HG03469 (cell line): ENCODE measurements at regions not wholly inside any gene's neighbourhood (a gene's known extent, or its start where the extent isn't known, plus 50 kb on each side); places are given as distances from the start of the nearest gene placed in this dataset.
"Not testable (repeated sequence)": the region's sequence is repeated elsewhere in the genome, so short reads cannot be mapped to it uniquely, and the experiment has no call there.

Source experiments
- ATAC-seq: cut with Tn5 transposase; IDR thresholded peaks from one replicate; pipeline ENCODE4 v1.9.1; 2021; ENCODE audit warnings: mild to moderate bottlenecking, moderate library complexity, moderate number of reproducible peaks; ENCODE audit not compliant: unreplicated experiment

DNA sequence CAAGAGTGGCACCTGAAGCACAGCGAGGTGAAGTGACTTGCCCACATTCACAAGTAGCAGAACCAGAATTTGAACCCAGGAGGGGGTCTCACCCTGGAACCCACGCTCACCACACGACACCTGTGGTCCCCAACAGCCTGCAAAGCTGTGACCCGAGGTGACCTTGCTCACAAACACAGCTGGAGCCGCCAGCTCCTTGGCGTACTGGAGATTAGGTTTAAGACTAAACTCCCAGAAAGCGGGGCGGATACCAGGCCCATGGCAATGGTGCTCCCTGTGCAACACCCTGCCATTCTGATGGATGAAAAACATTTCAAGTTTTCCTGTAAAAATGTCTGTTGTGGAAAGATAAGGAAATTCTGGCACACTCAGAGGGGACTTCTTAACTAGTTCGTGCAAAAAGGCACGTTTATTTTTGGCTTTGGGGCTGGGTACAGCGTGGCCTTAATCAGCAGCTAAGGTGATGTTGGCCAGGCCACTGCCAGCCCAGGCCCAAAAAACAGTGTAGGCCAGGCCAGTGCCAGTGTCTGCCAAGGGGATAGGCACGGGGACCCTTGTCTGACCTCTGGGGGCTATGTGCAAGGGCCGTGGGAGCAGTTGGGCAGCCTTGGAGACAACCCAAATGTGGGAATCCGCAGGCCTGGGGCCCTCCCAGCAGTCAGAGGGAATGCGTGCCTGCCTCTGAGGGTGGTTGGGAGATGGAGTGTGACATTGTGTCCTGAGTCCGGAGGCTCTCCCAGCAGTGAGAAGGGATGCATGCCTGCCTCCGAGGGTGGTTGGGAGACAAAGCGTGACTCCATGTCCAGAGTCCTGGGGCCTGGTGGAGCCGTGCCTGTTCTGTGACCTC lies 185.0 kb upstream of the HS6ST1 start:
- no peak for ATAC-seq

DNA sequence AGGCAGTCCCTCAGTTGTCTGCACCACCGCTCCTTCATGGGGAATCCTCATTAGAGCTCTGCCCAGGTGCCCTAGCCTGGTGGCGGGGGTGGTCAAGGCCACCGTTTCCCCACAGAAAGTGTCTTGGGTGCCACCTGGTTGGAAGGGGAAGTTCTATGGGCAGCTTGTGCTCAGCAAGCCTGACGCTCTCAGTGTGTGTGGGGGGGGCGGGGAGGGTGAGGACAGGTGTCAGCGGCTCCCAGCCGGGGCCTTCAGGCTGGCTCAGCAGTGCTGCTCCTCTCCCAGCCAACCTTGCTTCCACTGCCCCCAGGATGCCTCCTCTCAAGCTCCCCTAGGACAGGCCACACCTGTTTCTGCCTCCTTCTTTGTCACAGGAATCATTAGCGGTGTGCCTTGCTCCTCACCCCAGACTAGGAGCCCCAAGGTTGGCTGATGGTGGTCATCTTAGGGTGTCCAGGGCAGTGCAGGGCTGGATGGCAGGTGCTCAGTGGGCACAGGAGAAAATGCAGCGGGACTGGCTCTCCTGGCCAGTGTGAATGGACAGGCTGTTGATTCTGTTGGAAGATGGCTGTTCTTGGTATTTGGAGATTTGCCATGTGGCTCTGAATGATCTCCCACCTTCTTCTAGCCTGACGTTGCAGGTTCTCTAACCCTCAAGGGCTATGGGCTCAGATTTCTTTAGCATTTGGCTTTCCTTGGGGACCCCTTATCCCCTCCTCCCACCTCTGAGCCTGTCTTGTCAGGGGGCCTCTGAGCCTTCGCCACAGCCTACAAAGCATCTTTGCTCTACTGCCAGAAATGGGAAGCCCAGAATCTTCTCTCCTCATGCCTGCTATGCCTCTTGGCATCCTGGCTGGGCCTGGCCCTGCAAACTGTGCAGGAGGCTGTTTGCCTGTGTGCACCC lies 185.8 kb upstream of the HS6ST1 start:
- peak; percentile 43 for ATAC-seq

DNA sequence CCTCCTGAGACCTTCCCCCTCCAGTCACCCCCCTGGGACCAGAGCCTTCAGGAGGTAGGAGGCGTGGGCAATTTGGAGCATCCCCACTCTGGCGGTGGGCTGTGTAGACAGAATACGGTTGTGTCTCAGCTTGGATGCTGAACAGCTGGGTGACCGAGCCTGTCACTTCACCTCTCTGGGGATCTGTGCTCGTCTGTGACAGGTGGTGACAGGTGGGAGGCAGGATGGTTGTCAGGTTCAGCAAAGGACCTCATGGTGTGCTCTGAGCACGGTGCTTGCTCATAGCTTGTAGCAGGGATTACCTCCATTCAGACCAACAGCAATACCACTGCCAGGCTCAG lies 186.5 kb upstream of the HS6ST1 start:
- no peak for ATAC-seq

DNA sequence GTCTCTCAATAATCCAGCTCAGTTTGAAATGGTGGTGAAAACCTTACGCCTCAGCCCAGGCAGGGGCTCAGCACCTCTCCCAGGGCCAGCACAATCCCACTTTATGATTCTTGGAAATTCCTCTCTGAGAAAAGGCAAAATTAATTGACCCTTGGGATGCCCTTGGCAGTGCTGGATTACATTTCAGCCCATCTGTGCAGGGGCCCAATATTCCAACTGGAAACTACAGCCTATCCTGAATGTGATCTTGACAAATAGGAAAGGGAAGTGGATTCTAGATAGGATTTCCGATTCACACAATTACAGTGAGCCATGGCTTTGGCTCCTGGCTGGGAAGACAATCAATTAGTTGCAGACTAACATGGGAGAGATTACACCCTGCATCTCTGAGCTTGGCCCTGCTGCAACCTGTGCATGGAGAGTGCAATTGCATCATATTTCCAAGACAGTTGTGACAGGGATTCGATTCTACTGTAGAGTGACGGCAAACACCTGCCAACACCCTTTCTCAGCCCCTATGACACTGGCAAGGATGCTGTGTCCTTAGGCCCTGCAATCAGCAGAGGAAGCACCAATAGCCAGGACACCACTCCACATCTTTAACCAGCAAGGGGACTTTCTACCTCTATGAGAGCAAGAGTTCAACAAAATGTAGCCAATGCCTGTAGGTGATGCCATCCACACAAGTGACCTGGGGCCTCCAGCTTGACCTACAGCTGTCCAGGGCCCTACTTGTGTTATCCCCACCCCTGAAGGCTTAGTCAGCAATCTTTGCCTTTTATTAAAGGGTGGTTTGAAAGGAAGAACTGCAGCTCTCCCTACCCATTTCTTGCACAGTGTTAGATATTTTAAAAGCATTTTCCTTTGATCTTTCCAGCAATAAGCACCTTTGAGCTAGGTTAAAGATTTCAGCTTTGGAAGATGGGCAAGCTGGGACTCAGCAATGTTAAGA lies 187.2 kb upstream of the HS6ST1 start:
- ATAC-seq = no peak

DNA sequence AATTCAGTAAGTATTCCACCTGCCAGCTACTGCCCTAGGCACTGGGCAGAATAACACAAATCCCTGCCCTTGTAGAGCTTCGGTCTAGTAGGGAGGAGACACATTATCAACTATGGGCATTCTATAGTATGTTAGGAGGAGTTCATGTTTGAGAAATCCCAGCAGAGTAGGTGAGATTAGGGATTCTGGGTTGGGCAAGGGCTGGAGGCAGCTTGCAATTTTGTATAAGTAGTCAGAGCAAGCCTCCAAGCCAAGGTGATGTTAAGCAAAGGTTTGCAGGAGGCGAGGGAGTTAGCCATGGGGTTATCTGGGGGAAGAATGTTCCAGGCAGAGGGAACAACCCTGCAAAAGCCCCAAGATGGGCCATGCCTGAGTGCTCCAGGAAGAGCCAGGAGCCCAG lies 187.9 kb upstream of the HS6ST1 start:
- no peak for ATAC-seq

DNA sequence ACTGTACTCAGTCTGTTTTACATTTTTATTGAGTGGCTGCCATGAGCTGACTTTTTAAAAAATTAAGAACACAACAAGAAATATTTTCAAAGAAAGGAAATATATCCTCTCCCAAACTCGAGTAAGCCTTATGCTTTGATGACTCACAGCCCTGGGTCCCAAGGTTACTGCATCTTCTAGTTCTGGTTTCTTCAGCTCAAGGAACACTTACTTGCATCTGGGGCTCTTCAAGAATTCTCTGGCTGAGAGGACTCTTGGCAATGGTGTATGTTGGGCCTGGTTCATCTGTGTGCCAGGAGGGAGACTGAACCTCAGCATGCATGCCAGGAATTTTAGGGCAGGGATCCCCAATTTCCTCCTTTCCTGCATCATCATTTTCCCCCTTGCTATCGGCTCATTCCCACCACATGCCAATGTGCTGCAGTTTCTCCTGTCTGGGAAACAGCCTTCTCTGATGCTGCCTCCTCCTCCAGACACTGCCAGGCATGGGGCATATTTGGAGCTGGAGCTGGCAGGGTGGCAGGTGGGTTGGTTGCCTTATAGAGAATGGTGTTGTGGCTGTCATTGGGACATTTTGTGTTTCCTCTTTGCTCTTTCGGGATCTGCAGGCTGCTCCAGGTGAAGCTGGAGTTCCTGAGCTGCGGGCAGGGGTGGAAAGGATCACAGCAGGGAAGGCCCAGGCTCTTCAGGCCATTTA lies 192.2 kb upstream of the HS6ST1 start:
- ATAC-seq = no peak

DNA sequence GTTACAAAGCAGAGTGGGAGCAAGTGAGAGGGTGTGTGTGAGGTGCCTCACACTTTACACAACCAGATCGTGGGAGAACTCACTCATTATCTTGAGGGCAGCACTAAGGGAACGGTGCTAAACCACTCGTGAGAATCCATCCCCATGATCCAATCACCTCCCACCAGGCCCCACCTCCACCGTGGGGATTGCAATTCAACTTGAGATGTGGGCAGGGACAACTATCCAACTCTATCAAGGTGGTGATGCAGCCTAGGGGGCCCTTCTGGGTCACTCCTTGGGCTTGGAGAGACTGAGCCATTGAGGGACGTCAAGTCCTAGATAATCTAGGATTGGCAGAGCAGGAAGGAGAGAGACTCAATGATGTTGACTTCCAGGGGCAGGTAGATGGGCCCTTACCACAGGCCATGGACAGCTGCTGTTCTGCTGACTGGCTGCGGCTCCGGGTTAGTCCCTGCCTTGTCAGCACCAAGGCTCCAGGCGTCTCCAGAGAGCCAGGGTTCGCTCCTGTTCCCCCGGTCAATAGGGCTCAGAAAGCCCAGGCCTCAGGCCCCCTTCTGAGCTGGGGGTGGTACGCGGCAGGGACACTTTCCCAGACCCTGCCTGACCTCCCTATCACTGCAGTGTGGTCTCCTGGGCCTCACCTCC lies 193.2 kb upstream of the HS6ST1 start:
- ATAC-seq = no peak

DNA sequence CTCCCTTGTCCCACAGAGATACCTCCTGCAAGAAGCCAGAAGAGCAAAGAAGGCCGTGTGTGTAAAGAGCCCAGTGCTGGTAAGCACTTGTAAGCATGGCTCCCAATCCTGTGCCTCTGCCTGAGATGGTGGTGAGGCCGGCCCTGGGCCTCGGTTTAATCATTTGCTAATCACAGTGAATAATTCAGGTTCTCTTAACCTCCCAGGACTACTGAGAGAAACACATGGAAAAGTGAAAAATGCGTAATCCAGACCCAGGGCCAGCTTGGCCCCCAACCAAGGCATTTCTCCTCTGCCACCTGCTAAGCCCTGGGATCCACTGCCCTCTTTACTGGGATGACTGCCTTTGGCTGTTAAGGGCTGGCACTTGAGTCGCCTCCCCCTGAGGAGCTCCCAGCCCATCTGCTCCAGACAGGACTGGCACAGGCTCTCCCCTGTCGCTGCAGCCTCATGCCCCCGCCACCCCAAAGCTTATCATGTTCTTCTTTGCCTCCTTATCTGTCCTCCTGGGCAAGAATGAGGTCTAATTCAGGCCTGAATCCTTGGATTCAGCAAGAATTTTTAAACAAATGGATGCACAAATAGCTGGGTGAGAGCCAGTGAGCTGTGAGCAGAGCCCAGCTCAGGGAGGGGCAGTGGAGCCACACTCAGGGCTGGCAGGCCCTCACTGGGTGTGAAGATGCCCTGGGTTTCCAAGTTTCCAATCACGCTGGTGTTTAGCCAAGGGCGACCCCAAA lies 193.9 kb upstream of the HS6ST1 start:
- ATAC-seq = no peak

DNA sequence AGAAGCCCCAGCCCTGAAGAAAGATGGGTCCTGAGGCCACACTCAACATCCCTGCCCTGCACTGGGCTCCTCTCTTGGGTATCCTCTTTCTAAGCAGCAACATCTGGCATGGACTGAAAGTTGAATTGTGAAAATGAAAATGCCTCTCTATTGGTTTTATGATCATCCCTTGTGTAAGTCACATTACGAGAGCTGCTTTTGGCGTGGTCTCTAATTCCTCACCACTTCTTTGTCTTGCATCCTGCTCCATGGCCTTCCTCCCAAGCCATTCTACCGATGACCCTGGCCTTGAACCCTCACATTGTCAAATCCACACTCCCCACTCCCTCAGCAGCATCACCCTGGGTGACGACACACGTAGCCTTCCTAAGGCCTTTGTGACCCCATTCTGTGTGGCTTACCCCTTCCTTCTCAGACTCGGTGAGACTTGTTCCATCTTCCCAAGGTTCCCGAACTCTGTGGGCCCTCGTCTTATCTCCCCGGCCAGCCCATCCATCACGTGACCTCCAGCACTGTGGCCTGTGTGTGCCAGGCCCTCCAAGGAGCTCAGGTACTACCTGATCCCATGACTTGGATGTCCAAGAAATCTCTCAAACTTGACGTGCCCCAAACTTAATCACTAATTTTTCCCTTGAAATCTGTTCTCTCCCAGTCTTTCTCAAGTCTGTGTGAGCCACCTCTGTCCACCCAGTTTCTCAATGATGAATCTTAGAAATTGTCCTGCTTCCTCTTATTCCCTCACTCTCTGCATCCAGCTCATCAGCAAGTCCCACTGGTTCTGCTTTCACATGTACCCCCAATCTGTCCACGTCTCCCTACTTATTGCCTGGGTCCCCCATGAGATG lies 194.7 kb upstream of the HS6ST1 start:
- no peak for ATAC-seq

DNA sequence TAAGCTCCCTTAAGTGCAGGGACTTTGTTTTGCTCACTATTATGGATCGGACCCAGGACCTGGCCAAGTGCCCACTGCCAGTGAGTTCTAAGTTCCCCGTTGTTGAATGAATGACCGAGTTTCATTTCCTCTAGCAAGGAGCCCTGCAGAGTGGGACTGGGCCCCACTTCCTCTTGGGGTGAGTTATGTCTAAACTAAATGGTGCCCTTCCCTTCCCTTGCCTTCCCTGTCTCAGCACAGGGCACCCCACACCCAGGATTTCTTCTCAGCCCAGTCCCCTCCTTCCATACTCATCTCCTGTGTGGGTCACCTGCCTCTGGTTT lies 195.3 kb upstream of the HS6ST1 start:
- peak; percentile 88 for ATAC-seq

DNA sequence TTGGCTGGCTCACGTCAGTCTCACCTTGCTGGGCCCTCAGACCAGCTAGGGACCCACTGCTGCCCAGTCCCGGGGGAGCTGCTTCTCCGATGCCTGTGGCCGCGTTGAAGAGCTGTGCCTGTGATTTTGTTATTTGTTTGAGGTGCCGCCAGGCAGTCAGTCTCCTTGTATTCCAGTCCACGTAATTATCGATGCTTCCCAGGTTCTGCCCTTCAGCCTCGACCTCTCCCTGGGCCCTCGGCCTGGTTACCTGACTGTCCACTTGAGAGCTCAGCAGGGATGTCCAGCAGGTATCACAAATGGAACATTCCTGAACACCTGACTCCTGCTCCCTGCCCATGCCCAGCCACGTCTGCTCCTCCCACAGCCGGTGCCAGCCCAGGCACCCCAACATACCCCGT lies 195.9 kb upstream of the HS6ST1 start:
- no peak for ATAC-seq

DNA sequence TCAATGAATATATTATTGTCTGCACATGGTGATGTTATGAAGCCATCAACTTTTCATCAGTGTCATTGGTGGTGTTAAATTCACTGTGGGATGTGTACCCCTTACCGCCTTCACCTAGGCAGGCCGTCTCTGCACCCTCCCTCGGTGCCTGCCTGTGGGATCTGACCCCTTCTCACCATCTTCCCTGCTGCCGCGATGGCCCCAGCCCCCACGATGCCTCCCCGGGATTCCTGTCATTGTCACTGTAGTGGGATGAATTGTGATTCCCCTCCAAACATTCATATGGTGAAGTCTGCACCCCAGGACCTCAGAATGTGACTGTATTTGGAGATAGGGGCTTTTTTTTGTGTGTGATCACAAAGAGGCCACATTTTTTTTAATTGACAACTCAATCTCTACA lies 198.3 kb upstream of the HS6ST1 start:
- no peak for ATAC-seq

DNA sequence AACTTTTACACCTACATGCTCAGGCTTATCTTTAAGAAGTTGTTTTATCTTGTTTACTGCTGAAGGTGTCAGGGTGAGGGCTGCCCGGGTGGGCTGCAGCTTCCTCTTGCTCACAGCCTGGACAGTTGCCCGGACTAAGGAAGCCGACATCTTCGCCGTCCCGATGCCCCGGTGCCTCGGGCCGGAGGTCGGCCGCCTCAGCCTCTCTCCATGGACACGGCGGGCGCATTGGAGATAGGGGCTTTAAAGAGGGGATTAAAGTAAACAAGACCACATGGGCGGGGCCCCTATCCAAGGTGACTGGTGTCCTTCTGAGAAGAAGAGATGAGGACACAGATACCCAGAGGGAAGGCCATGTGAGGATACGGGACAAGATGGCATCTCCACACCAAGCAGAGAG lies 200.4 kb upstream of the HS6ST1 start:
- not testable (repeated sequence) for ATAC-seq

DNA sequence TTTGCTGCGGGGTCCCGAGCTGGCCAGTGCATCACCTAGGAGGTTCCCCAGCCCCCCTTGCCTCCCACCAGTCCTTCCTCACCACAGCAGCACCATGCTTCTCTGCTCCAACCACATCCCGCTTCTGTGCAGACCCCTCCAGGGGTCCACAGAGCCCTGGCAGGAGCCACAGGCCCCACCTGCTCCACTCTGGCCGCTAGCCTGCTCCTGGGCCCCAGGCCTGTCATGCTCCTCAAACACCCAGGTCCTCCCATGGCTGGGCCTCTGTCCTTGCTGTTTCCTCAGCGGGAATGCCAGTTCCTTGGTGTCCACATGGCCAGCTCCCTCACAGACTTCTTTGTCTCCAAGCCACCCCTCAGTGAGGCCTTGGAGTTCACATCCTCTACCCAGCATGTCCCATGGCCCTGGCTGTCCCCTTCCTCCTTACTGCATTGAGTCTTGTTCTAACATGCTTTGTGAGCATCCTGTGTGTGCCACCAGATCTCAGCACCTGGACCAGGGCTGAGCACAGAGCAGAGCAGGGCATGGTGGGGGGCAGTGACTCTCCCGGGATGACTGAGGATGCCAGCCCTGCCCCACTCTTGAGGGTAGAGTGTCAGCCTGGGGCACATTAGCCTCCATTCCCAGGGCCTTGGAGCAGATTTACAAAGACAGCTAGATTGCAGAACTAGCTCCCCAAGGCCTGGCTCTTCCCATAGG lies 201.0 kb upstream of the HS6ST1 start:
- no peak for ATAC-seq

DNA sequence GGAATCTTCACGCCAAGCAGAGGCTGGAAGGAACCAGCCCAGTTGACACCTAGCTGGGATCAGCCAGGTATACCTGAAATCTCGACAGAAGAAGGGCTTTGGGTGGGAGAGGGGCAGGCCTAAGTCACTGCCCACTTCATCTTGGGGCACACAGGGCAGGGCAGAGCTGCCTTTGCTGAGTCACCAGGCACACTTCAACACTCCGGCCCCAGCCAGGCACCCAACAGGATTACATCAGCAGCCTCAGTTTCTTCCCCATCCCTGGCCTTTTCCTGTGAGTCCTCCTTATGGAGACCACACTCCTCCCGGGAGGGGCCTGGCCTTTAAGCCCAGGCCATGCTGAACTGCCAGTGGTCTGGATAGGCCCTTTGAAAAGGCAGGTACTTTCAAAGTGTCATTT lies 201.7 kb upstream of the HS6ST1 start:
- ATAC-seq = no peak

DNA sequence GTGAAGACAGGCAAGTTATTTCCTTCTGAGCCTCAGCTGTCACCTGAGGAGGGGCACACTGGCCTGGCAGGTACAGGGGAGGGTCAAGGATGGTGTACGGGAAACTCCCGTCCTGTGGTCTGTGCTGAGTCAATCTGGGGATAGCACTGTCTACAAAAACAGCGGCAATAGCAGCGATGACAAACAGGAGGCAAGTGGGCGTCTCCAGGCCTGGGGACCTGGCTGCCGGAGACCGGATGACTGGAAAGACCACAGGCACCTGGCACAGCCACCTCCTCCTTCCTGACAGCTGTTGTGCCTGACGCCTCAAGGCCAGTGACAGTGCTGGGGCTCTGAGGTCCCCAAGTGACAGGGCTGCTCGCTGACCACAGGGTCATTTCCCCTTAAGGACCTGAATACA lies 202.1 kb upstream of the HS6ST1 start:
- ATAC-seq = peak; percentile 94

DNA sequence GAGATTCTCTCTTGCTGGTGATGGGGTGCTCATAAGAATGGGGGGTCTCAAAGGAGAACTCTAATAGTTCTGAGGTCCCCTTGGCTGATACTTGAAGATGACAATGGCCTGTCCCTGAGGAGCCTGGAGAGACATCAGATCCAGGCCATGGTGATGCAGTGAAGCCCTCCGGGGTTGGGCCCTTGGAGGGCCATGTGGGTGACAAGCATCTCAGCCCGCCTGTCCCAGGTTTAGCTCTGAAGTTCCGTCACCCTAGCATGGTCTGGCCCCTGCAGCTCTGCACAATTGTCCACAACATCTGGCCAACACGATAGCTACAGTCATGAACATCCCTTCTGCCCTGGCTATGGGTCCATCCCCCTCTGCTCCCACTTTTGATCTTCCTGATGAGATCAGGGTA lies 202.8 kb upstream of the HS6ST1 start:
- no peak for ATAC-seq

DNA sequence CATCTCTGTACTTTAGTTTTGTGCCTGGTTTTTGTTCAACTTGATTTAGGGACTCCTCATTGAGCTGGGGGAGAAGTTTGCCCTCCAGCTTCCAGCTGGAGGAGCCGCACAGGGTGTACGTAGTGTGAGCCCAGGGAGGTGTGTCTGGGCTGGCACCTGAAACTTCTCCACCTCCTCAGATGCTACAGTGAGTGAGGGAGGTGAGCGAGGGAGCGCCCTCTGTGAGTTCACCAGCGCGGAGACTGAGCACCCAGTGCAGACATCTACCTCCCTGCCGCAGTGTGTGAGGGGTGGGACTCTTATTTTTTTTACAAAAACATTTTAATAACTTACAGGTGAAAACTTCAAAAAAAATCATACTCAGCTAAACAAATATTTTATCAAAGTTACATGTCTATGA lies 204.2 kb upstream of the HS6ST1 start:
- ATAC-seq = no peak
